GM23248 (cell line): ENCODE measurements at regions not wholly inside any gene's neighbourhood (a gene's known extent, or its start where the extent isn't known, plus 50 kb on each side); places are given as distances from the start of the nearest gene placed in this dataset.
"Not testable (repeated sequence)": the region's sequence is repeated elsewhere in the genome, so short reads cannot be mapped to it uniquely, and the experiment has no call there.

Experiments used
- DNase-seq: peaks from one replicate; pipeline ENCODE4 v3.0.0-alpha.2; 2015
- H2AFZ ChIP-seq: fragments of 200-600 bp; sonication (generic); 2 replicates; pipeline ENCODE4 v1.6.1; 2016; ENCODE audit warnings: antibody characterized with exemption
- H3F3A ChIP-seq: fragments of 200-600 bp; sonication (generic); 2 replicates; pipeline ENCODE4 v1.6.1; 2016; ENCODE audit warnings: mild to moderate bottlenecking, antibody characterized with exemption, mixed run types; ENCODE audit not compliant: insufficient read depth
- H3K27ac ChIP-seq: fragments of 200-600 bp; sonication (generic); 2 replicates; pipeline ENCODE4 v1.5.1; 2016; ENCODE audit warnings: mild to moderate bottlenecking
- H3K27me3 ChIP-seq: fragments of 200-600 bp; sonication (generic); replicated peaks from 2 replicates; pipeline ENCODE4 v1.6.1; 2016; ENCODE audit warnings: mild to moderate bottlenecking; ENCODE audit not compliant: insufficient read depth
- H3K36me3 ChIP-seq: fragments of 200-600 bp; sonication (generic); 2 replicates; pipeline ENCODE4 v1.6.1; 2016; ENCODE audit warnings: low read depth, mild to moderate bottlenecking
- H3K4me1 ChIP-seq: fragments of 200-600 bp; sonication (generic); 2 replicates; pipeline ENCODE4 v1.6.1; 2016; ENCODE audit warnings: mild to moderate bottlenecking; ENCODE audit not compliant: insufficient read depth
- H3K4me2 ChIP-seq: fragments of 200-600 bp; sonication (generic); one replicate; pipeline ENCODE4 v1.6.1; 2016; ENCODE audit warnings: mild to moderate bottlenecking; ENCODE audit not compliant: unreplicated experiment
- H3K4me3 ChIP-seq: fragments of 200-600 bp; sonication (generic); 2 replicates; pipeline ENCODE4 v1.5.1; 2016; ENCODE audit warnings: mild to moderate bottlenecking
- H3K79me2 ChIP-seq: fragments of 200-600 bp; sonication (generic); 2 replicates; pipeline ENCODE4 v1.6.1; 2016; ENCODE audit warnings: mild to moderate bottlenecking; ENCODE audit not compliant: insufficient read depth
- H3K9ac ChIP-seq: fragments of 200-600 bp; sonication (generic); 2 replicates; pipeline ENCODE4 v1.6.1; 2016; ENCODE audit warnings: mild to moderate bottlenecking
- H3K9me2 ChIP-seq: fragments of 200-600 bp; sonication (generic); 2 replicates; pipeline ENCODE4 v1.6.1; 2016; ENCODE audit warnings: mixed run types, mild to moderate bottlenecking, moderate library complexity; ENCODE audit not compliant: insufficient read depth
- H3K9me3 ChIP-seq: fragments of 200-600 bp; sonication (generic); one replicate; pipeline ENCODE4 v1.6.1; 2017; ENCODE audit warnings: low read depth
- H4K20me1 ChIP-seq: fragments of 200-600 bp; sonication (generic); 2 replicates; pipeline ENCODE4 v1.6.0; 2016; ENCODE audit not compliant: insufficient read depth
- EZH2 ChIP-seq: fragments of 200-600 bp; sonication (generic); IDR thresholded peaks from 2 replicates; pipeline ENCODE4 v1.6.1; 2018; ENCODE audit warnings: antibody characterized with exemption, mild to moderate bottlenecking; ENCODE audit not compliant: insufficient read depth, poor library complexity, severe bottlenecking
- EZH2phosphoT487 ChIP-seq: fragments of 200-600 bp; sonication (generic); IDR thresholded peaks from 2 replicates; pipeline ENCODE4 v1.6.1; 2018; ENCODE audit warnings: antibody characterized with exemption, moderate library complexity, mild to moderate bottlenecking, low read depth; ENCODE audit not compliant: insufficient read depth
- WGBS, 2 experiments: methylation state at CpG; one replicate each; pipeline ENCODE4 v1.1.6; 2015 to 2017; ENCODE audit warnings: low lambda C conversion rate in 2 of 2, low coverage in 1 of 2; ENCODE audit errors: missing lambda C conversion rate in 2 of 2; 5-methylcytosine and 5-hydroxymethylcytosine counted together
- in situ Hi-C: fragments of 300-500 bp; cut with MboI; formaldehyde crosslinking; loops from 2 replicates; pipeline ENCODE4 v1.15.0; 2020

- in situ Hi-C loops = no loop called here
These were observed 147.8 kb upstream of the FOXD4L5 start for GRCh38 chr9:65432722-65433323.

GRCh38 chr9:65432051-65432450 is 147.0 kb upstream of the FOXD4L5 start:
- 49 to 52% methylated on average over 2 of the region's 2 CpGs for WGBS, 2 experiments
- H4K20me1 ChIP-seq = no peaks in the 10 kb centered on the region
- no peaks in the 10 kb centered on the region for H3K36me3 ChIP-seq
- H2AFZ ChIP-seq = no peak overlapping the region
- no peak for DNase-seq
- no peak overlapping the region for H3K9ac ChIP-seq
- H3K4me2 ChIP-seq = no peak overlapping the region
- in situ Hi-C loops = no loop called here
- no peaks in the 10 kb centered on the region for H3K9me3 ChIP-seq
- H3F3A ChIP-seq = no peaks in the 10 kb centered on the region
- H3K4me3 ChIP-seq = no peak overlapping the region
- H3K27me3 ChIP-seq = no peaks in the 10 kb centered on the region
- H3K9me2 ChIP-seq = no peaks in the 10 kb centered on the region
- H3K4me1 ChIP-seq = no peaks in the 10 kb centered on the region
- no peak overlapping the region for H3K27ac ChIP-seq
- H3K79me2 ChIP-seq = no peaks in the 10 kb centered on the region
- no peak for TF ChIP-seq EZH2phosphoT487
- TF ChIP-seq EZH2 = no peak

More at GRCh38 chr9:65432722-65433323, 147.8 kb upstream of the FOXD4L5 start:
- Histone ChIP-seq H3K9me2 (no peaks in the 10 kb centered on the region), H3K36me3 (no peaks in the 10 kb centered on the region), H3K4me2 (no peak overlapping the region), H3K4me3 (no peak overlapping the region), H3K9me3 (no peaks in the 10 kb centered on the region), H4K20me1 (no peaks in the 10 kb centered on the region), H3K27me3 (no peaks in the 10 kb centered on the region), H2AFZ (no peak overlapping the region), H3K79me2 (no peaks in the 10 kb centered on the region), H3K9ac (no peak overlapping the region), H3F3A (no peaks in the 10 kb centered on the region), H3K4me1 (no peaks in the 10 kb centered on the region), H3K27ac (no peak overlapping the region)
- no peak for DNase-seq
- no peak for TF ChIP-seq EZH2
- no peak for TF ChIP-seq EZH2phosphoT487
- WGBS, 2 experiments = 72 to 73% methylated on average over 6 of the region's 6 CpGs

GRCh38 chr9:65430221-65430620 is 145.2 kb upstream of the FOXD4L5 start:
- H3K4me1 ChIP-seq = no peaks in the 10 kb centered on the region
- H3K27me3 ChIP-seq = no peaks in the 10 kb centered on the region
- no peak overlapping the region for H3K4me3 ChIP-seq
- TF ChIP-seq EZH2 (no peak), EZH2phosphoT487 (no peak)
- H3K27ac ChIP-seq = no peak overlapping the region
- WGBS, 2 experiments = 29 to 42% methylated on average over 7 of the region's 7 CpGs
- no peak for DNase-seq
- H3K9ac ChIP-seq = no peak overlapping the region
- H3F3A ChIP-seq = peaks cover 4% of the 10 kb centered on the region; the same call in 1 of the 2 replicates
- no peak overlapping the region for H3K4me2 ChIP-seq
- no peaks in the 10 kb centered on the region for H3K9me2 ChIP-seq
- H3K79me2 ChIP-seq = no peaks in the 10 kb centered on the region
- H4K20me1 ChIP-seq = no peaks in the 10 kb centered on the region
- no peaks in the 10 kb centered on the region for H3K36me3 ChIP-seq
- no peak overlapping the region for H2AFZ ChIP-seq
- in situ Hi-C loops = no loop called here
- H3K9me3 ChIP-seq = no peaks in the 10 kb centered on the region

DNA sequence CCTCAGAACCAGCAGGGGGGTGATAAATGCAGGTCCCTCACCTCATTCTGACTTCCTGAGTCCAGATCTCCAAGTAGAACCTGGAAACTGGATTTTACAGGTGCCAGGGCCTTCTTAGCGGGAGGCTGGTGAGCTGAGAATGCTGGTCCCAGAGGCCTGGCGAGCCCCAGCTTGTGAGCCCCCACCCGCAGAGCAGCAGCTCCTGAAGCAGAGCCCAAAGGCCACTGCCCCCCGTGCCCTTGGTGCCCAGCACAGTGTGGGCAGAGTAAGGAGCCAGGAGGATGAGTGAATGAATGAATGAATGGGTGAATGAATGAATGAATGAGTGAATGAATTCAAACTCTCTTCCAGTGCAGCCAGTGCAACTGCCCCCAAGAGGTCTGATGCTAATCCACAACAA is 142.4 kb upstream of the FOXD4L5 start:
- H3K9me3 ChIP-seq, H3K79me2 ChIP-seq, H3K9me2 ChIP-seq, H3F3A ChIP-seq, H3K4me1 ChIP-seq, DNase-seq, H3K4me2 ChIP-seq, H3K27me3 ChIP-seq, H3K4me3 ChIP-seq, in situ Hi-C loops, H3K9ac ChIP-seq, H2AFZ ChIP-seq, H4K20me1 ChIP-seq, H3K27ac ChIP-seq, H3K36me3 ChIP-seq: not testable (repeated sequence)
- 26 to 34% methylated on average over 4 of the region's 4 CpGs for WGBS, 2 experiments

DNA sequence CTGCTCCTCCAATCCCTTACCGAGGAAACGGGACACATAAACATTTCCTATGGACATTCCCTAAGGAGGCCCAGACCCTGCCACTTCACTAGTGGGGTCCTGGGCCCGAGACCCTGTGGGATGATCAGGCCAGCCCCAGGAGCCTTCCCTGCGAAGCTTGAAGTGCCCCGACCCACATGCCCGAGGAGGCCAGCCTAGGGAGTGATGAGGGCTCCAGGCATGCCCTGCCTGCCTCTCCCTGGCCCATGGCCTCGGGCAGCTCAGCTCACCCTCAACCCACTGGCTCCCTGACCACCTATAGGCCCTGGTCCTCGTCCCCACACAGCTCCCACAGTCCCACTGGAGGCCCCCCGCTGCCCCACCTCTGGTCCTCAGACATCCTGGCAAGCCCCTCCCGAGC is 141.8 kb upstream of the FOXD4L5 start:
- H3K36me3 ChIP-seq, H3K4me3 ChIP-seq, DNase-seq, H4K20me1 ChIP-seq, H3K79me2 ChIP-seq, H3K4me2 ChIP-seq, H2AFZ ChIP-seq, H3F3A ChIP-seq, H3K4me1 ChIP-seq, H3K9me3 ChIP-seq, H3K27ac ChIP-seq, H3K9ac ChIP-seq, H3K9me2 ChIP-seq, in situ Hi-C loops, H3K27me3 ChIP-seq: not testable (repeated sequence)
- WGBS, 2 experiments = 43% methylated on average over 8 to 10 of the region's 10 CpGs
